ENCODE measurements at regions not wholly inside any gene's neighbourhood (a gene's known extent, or its start where the extent isn't known, plus 50 kb on each side); places are given as distances from the start of the nearest gene placed in this dataset.

- no peaks in the 10 kb centered on the region for H3K4me1 ChIP-seq (ENCODE audit: control insufficient read depth, extremely low read depth, insufficient read depth, low read length)
- POLR2A ChIA-PET: no interaction called here
- no TSS peak for BruUV-seq (replicated peaks)
- CTCF ChIA-PET: interaction anchor here (0.9 kb wide), 1 partner anchor 11 kb away, joined by 3 read pairs; no protein-coding TSS in a partner anchor
- DNase-seq (ENCODE audit: low read depth, low spot score): no peak
- no peak overlapping the region for H3K9ac ChIP-seq (replicated peaks; ENCODE audit: extremely low read depth, insufficient read depth, low read length)
- no peaks in the 10 kb centered on the region for H3K9me3 ChIP-seq (replicated peaks; ENCODE audit: control insufficient read depth, insufficient read depth, low read length)
- no peaks in the 10 kb centered on the region for H4K20me1 ChIP-seq (replicated peaks; ENCODE audit: control insufficient read depth, extremely low read depth, insufficient read depth, low read length)
- intact Hi-C loops (cut with micrococcal nuclease) (no loop called here), dilution Hi-C loops (cut with MboI; ENCODE audit: extremely low pct_ligation_motif_present, low sequenced_read_pairs) (no loop called here)
- no peak overlapping the region for H3K4me3 ChIP-seq (replicated peaks in 1 of 3; ENCODE audit: insufficient read depth in 1 of 3, low read depth in 1 of 3, low read length in 3 of 3)
- H3K4me2 ChIP-seq (ENCODE audit: insufficient read depth, low read length): no peak overlapping the region
- no peak overlapping the region for H2AFZ ChIP-seq (ENCODE audit: low read depth, low read length)
- no peaks in the 10 kb centered on the region for H3K79me2 ChIP-seq (ENCODE audit: control insufficient read depth, insufficient read depth, low read length)
- no peaks in the 10 kb centered on the region for H3K9me1 ChIP-seq (replicated peaks; ENCODE audit: control insufficient read depth, extremely low read depth, insufficient read depth, low read length)
- no peaks in the 10 kb centered on the region for H3K27me3 ChIP-seq (ENCODE audit: control insufficient read depth in 2 of 2, insufficient read depth in 2 of 2, low read length in 2 of 2)
- no peaks in the 10 kb centered on the region for H3K36me3 ChIP-seq (ENCODE audit: control insufficient read depth in 2 of 2, extremely low read depth in 1 of 2, insufficient read depth in 2 of 2, low read length in 2 of 2)
- FAIRE-seq: no peak
- no peak overlapping the region for H3K27ac ChIP-seq (ENCODE audit: insufficient read depth, low read depth, low read length)
- no peak for TF ChIP-seq POLR2A (IDR thresholded peaks at IDR 0.05; ENCODE audit: low read depth, low read length)
- TF ChIP-seq MYC (IDR thresholded peaks at IDR 0.05; ENCODE audit: low read depth, low read length): no peak
- TF ChIP-seq POLR2AphosphoS5 (IDR thresholded peaks at IDR 0.05; ENCODE audit: insufficient read depth, low read depth, low read length): no peak
- no peak for TF ChIP-seq GATA2 (IDR thresholded peaks at IDR 0.05; ENCODE audit: insufficient read depth, insufficient read length, low read depth, low read length)
- no peak for TF ChIP-seq EZH2 (IDR thresholded peaks at IDR 0.05; ENCODE audit: borderline replicate concordance, low read depth, low read length, severe bottlenecking)
- TF ChIP-seq CTCF (IDR thresholded peaks at IDR 0.05; ENCODE audit: extremely low read depth in 1 of 2, insufficient read depth in 1 of 2, low read depth in 1 of 2, low read length in 2 of 2): no peak
- TF ChIP-seq JUN (IDR thresholded peaks at IDR 0.05; ENCODE audit: borderline replicate concordance, insufficient read depth, insufficient read length, low read depth): no peak
- no peak for TF ChIP-seq FOS (IDR thresholded peaks at IDR 0.05; ENCODE audit: borderline replicate concordance, insufficient read depth, low read length)
- no peak for TF ChIP-seq MAX (IDR thresholded peaks at IDR 0.05; ENCODE audit: insufficient read depth, insufficient read length)
Measured at GRCh38 chr11:96474263-96474662, 84.5 kb downstream of the JRKL start.

Measured in endothelial cell of umbilical vein (primary cell).